NCI-H460 (cell line): ENCODE measurements at regions not wholly inside any gene's neighbourhood (a gene's known extent, or its start where the extent isn't known, plus 50 kb on each side); places are given as distances from the start of the nearest gene placed in this dataset.

Experiments
- DNase-seq: peaks from one replicate; pipeline ENCODE4 v3.0.0-alpha.2; 2016; ENCODE audit warnings: low read depth; ENCODE audit errors: extremely low read depth

GRCh38 chr13:22698467-22698866 lies 482.3 kb upstream of the SGCG start:
- no peak for DNase-seq

- DNase-seq: no peak
Measured at GRCh38 chr13:22700246-22700887, 480.4 kb upstream of the SGCG start.

GRCh38 chr13:22703601-22704209 lies 477.1 kb upstream of the SGCG start:
- no peak for DNase-seq

DNA sequence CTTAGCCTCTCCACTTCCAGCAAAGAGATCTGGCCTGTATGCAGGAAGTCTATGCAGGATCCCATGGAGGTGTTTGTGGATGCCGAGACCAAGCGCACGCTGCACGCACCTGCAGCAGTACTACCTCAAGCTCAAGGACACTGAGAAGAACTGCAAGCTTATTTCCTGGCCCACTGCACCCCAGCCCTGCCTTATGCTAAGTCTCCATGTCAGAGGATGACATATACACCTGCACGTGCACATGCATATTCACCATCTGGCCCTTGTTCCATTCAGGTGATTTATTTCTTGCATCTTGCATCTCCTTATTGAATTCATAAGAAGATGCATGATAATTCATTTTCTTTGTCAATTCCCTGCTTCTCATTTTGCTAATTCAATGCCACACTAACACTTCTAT lies 472.8 kb upstream of the SGCG start:
- no peak for DNase-seq

- DNase-seq: no peak
Measured at GRCh38 chr13:22717036-22717435, 463.7 kb upstream of the SGCG start.

- DNase-seq: no peak
Measured at GRCh38 chr13:22726726-22727125, 454.1 kb upstream of the SGCG start.

DNA sequence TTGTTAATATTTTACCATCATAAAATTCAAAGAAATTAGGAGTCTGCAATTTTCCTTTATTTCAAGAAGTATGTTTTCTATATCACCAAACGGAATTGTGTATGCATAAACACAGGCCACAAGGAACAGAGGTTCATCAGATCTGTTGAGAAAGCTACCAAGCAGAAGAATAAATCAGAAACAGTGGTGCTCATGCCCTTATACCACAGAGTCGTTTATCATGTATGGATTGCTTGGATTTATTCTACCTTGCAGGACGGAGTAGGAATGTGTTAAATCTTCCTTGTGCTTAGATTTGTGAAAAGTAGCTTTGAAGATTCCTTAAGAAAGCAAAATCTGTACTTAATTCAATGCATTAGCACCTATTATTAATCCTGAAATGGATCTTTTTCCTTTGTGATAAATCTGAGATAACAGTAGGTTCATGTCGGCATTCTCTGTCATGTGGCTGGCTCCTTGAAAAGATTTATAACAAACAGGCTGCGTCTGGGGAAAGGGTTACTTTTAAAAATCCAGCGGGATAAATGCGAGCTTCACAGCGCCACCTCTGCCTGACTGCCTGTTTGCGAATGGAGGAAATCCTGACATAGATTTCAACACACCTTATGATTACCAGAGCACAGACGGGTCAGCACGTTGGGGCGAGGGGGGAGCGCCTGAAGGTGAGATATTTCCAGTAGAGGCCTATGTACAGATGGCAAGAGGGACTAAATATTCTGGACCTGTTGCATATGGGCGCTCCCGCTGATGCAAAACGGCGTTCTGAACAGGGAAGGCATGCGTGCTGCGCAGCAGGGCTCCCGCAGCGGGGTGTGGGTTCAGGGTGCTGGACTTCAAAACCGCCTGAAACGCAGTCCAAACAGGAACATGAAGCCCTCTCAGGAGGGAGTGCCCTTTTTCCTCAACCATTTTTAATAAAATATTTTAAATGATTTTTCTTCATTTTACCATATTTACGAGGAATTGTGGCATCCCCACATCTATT lies 445.5 kb upstream of the SGCG start:
- DNase-seq: no peak

GRCh38 chr13:22736084-22736767 lies 444.6 kb upstream of the SGCG start:
- no peak for DNase-seq

DNA sequence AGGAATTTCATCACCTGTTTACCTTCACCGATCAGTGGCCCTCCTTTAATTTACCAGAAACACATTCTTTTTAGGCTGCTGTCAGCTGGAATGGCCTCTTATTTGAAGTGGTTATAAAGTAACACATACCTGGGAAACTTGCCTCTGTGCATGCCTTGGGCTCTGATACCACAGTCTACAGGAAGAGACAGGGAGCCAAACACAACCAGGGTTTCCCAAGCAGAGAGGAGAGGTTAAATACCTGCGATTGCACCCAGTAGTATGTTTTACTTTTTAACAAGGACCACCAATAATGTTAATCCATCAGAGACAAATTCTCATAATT lies 444.0 kb upstream of the SGCG start:
- no peak for DNase-seq

DNA sequence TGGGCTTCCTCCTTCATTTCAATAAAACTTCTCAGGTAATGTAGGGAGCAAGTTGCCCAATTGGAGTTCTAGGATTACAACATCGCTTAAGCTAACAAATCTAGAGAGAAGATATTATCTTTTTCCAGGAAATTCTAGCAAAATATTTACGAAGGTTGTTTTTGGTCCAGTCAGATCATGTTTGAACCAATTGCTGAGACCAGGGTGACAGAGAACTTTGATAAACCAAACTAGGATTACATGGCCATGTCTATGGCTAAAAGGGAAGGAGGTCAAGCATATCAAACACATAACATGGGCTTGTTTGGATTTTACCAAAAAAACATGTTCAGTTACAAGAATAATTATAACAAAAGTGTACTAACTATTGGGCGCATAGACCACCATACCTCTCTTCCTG lies 442.4 kb upstream of the SGCG start:
- no peak for DNase-seq

GRCh38 chr13:22740264-22740663 lies 440.5 kb upstream of the SGCG start:
- peak; percentile 6 for DNase-seq

DNA sequence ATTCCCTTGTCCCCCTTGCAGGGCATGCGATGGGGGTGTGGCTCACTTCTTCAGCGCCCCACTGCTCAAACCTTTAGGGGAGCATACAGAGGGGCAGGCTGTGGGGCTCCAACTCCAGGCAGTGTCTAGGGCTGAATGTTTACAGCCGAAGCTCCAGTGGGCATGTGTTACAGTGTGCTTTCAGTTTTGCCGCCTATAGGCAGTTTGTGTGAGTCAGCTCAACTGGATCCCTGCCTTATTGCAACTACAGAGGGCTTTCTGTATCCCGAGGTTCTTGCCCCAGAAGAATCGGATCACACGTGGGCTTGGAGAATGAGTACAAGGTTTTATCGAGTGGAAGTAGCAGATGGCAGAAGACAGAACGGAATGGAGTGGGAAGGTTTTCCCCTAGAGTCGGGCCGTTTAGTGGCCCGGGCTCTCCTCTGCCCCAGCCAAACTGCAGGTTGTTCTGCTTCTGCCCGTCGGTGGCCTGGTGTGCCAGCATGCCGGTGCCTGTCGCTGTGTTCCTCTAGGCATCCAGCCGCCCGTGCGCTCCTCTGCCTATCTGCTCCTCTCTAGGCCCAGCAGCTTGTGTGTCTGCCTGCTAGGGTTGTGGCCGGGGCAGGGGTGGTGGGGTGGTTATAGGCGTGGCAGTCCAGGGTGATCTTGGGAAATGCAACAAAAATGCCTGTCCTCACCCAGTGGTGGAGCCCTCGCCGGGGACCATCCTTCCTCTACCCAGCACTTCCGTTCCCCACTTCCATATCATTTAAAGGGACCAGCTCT lies 435.9 kb upstream of the SGCG start:
- DNase-seq: no peak

GRCh38 chr13:22748866-22749577 lies 431.8 kb upstream of the SGCG start:
- no peak for DNase-seq

GRCh38 chr13:22749626-22750025 lies 431.2 kb upstream of the SGCG start:
- no peak for DNase-seq

- DNase-seq: no peak
Measured at GRCh38 chr13:22757530-22758120, 423.2 kb upstream of the SGCG start.

DNA sequence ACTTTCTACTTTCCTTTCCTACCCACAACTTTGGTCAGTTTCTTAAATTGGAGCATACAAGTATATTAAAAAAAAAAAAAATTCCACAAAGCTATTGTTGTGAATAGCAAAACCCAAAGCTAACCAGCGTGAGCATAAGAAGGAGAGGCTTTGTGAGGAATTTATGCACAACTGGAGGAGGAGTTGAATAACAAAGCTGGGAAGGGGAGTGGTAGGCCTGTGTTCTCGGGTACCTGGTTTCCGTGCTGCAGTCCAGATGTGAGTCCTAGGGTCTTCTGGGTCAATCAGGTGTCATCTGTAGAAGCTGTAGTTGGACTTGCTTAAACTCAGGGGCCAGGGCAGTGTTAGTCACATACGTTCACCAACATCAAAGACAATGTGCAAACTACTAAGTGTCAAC lies 422.5 kb upstream of the SGCG start:
- DNase-seq: no peak

DNA sequence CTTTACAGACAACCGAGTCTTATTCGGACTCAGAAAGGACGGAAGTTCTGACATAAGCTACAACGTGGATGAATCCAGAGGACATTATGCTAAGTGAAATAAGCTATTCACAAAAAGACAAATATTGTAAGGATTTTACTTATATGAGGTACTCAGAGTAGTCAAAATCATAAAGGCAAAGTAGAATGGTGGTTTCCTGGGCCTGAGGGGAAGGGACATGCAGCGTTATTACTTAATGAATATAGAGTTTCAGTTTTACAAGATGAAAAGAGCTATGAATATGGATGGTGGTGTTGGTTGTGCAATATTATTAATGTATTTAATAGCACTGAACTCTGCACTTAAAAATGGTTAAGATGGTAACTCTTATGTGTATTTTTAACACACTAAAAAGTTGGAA lies 419.1 kb upstream of the SGCG start:
- no peak for DNase-seq

- DNase-seq: no peak
Measured at GRCh38 chr13:22765547-22765946, 415.2 kb upstream of the SGCG start.

- DNase-seq: no peak
Measured at GRCh38 chr13:22770891-22771290, 409.9 kb upstream of the SGCG start.
